HCT116 (cell line): ENCODE measurements at regions not wholly inside any gene's neighbourhood (a gene's known extent, or its start where the extent isn't known, plus 50 kb on each side); places are given as distances from the start of the nearest gene placed in this dataset.

Experiments
- EZH2 ChIP-seq: fragments of 200-600 bp; sonication (generic); IDR thresholded peaks from 2 replicates; pipeline ENCODE4 v1.6.1; 2017; ENCODE audit warnings: antibody characterized with exemption, mixed run types
- FOSL1 ChIP-seq: IDR thresholded peaks from 2 replicates; pipeline ENCODE4 v1.6.1; 2012; ENCODE audit warnings: low read depth
- POLR2AphosphoS5 ChIP-seq: IDR thresholded peaks from 2 replicates; pipeline ENCODE4 v1.6.1; 2011; ENCODE audit warnings: mild to moderate bottlenecking, low read depth, low read length, moderate library complexity
- YY1 ChIP-seq: IDR thresholded peaks from 2 replicates; pipeline ENCODE4 v1.6.1; 2011; ENCODE audit warnings: low read length, low read depth, moderate library complexity, mild to moderate bottlenecking; ENCODE audit not compliant: insufficient replicate concordance; ENCODE audit errors: extremely low read depth
- TF ChIP-seq, protein P1 (sequence below), 3 experiments: fragments of 200-600 bp in 1 of 3; sonication (generic) in 1 of 3; IDR thresholded peaks in 2 of 3; conservative IDR thresholded peaks in 1 of 3; 2 replicates each; pipeline ENCODE4 v1.5.1; 2012 to 2017; ENCODE audit warnings: low read depth in 2 of 3, low read length in 2 of 3, antibody characterized with exemption in 1 of 3, borderline replicate concordance in 1 of 3, control low read depth in 1 of 3, mild to moderate bottlenecking in 1 of 3, mixed read lengths in 1 of 3, mixed run types in 1 of 3, moderate library complexity in 1 of 3; ENCODE audit not compliant: insufficient read depth in 1 of 3

- TF ChIP-seq POLR2AphosphoS5 (no peak), FOSL1 (no peak), YY1 (no peak), EZH2 (no peak)
- TF ChIP-seq, protein P1, sequence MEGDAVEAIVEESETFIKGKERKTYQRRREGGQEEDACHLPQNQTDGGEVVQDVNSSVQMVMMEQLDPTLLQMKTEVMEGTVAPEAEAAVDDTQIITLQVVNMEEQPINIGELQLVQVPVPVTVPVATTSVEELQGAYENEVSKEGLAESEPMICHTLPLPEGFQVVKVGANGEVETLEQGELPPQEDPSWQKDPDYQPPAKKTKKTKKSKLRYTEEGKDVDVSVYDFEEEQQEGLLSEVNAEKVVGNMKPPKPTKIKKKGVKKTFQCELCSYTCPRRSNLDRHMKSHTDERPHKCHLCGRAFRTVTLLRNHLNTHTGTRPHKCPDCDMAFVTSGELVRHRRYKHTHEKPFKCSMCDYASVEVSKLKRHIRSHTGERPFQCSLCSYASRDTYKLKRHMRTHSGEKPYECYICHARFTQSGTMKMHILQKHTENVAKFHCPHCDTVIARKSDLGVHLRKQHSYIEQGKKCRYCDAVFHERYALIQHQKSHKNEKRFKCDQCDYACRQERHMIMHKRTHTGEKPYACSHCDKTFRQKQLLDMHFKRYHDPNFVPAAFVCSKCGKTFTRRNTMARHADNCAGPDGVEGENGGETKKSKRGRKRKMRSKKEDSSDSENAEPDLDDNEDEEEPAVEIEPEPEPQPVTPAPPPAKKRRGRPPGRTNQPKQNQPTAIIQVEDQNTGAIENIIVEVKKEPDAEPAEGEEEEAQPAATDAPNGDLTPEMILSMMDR (IDR thresholded peaks at IDR 0.05 in 2 of 3, conservative IDR thresholded peaks at IDR 0.05 in 1 of 3; ENCODE audit: borderline replicate concordance in 1 of 3, insufficient read depth in 1 of 3, low read depth in 2 of 3, low read length in 2 of 3) = no peak
Measured at GRCh38 chr14:29148221-29148620, 381.6 kb downstream of the FOXG1 start.
